Panc1 (cell line): ENCODE measurements at regions not wholly inside any gene's neighbourhood (a gene's known extent, or its start where the extent isn't known, plus 50 kb on each side); places are given as distances from the start of the nearest gene placed in this dataset.

Experiments
- ATAC-seq: fragments of 200-7000 bp; cut with Tn5 transposase; 2 replicates; pipeline ENCODE4 v1.9.1; 2020; ENCODE audit warnings: mild to moderate bottlenecking, moderate library complexity
- BruUV-seq: library from RNA; stranded (reverse); fragments of 400-500 nt; replicated peaks from 2 replicates; lab custom pipeline; 2021; lab: Mats Ljungman, UMichigan
- CTCF ChIA-PET: fragments of 300-600 bp; sonication (Branson Sonifier 250); formaldehyde crosslinking; loops from one replicate; lab custom pipeline; 2022; ENCODE audit warnings: antibody characterized with exemption; lab: Charles Lee
- POLR2A ChIA-PET: fragments of 300-600 bp; sonication (Branson Sonifier 250); formaldehyde crosslinking; loops from one replicate; lab custom pipeline; 2022; ENCODE audit warnings: antibody characterized with exemption; lab: Charles Lee
- DNase-seq: peaks from one replicate; pipeline ENCODE4 v3.0.0-alpha.2; 2010; ENCODE audit warnings: low read depth, low spot score
- H3K27ac ChIP-seq: 2 replicates; pipeline ENCODE4 v1.5.1; 2011; ENCODE audit warnings: mild to moderate bottlenecking, low read length, inconsistent platforms
- H3K27me3 ChIP-seq: fragments of 200-500 bp; sonication (Bioruptor generic); 2 replicates; pipeline ENCODE4 v1.6.0; 2014; ENCODE audit warnings: low read length, inconsistent platforms; ENCODE audit not compliant: control insufficient read depth, insufficient read depth
- H3K36me3 ChIP-seq: fragments of 200-500 bp; sonication (Bioruptor generic); 2 replicates; pipeline ENCODE4 v1.5.1; 2014; ENCODE audit warnings: inconsistent platforms, mild to moderate bottlenecking, low read length, moderate library complexity; ENCODE audit not compliant: control insufficient read depth, insufficient read depth
- H3K4me1 ChIP-seq: 2 replicates; pipeline ENCODE4 v1.5.1; 2011; ENCODE audit warnings: inconsistent platforms, mild to moderate bottlenecking, low read length, moderate library complexity; ENCODE audit not compliant: control insufficient read depth, insufficient read depth
- H3K4me3 ChIP-seq, 2 experiments: 2 replicates each; pipeline ENCODE4 v1.5.1; 2011 to 2012; ENCODE audit warnings: low read depth in 2 of 2, low read length in 2 of 2, mild to moderate bottlenecking in 2 of 2, inconsistent platforms in 1 of 2, moderate library complexity in 1 of 2
- H3K9me3 ChIP-seq: fragments of 200-500 bp; sonication (Bioruptor generic); 2 replicates; pipeline ENCODE4 v1.5.1; 2014; ENCODE audit warnings: low read depth, mild to moderate bottlenecking, inconsistent platforms, low read length, moderate library complexity; ENCODE audit not compliant: control insufficient read depth, insufficient read depth
- CTCF ChIP-seq: fragments of 450-650 bp; IDR thresholded peaks from 2 replicates; pipeline ENCODE4 v1.5.1; 2017; ENCODE audit warnings: mild to moderate bottlenecking
- POLR2AphosphoS5 ChIP-seq: IDR thresholded peaks from 2 replicates; pipeline ENCODE4 v1.6.1; 2012; ENCODE audit warnings: mild to moderate bottlenecking, low read depth, low read length, moderate library complexity
- SIN3A ChIP-seq: IDR thresholded peaks from 2 replicates; pipeline ENCODE4 v1.6.1; 2012; ENCODE audit warnings: low read depth, mild to moderate bottlenecking, low read length, moderate library complexity, borderline replicate concordance; ENCODE audit not compliant: insufficient read depth
- TCF7L2 ChIP-seq: IDR thresholded peaks from 2 replicates; pipeline ENCODE4 v1.6.1; 2011; ENCODE audit warnings: mild to moderate bottlenecking, low read depth, low read length, inconsistent platforms
- in situ Hi-C: cut with HindIII; loops from 2 replicates; pipeline ENCODE4 v1.10.0; 2016; ENCODE audit warnings: low sequenced_read_pairs, low pct_unique_long_range_greater_than_20kb
- intact Hi-C: fragments of 100-400 bp; cut with micrococcal nuclease; formaldehyde crosslinking; loops from one replicate; pipeline ENCODE4 v1.10.0; 2022; ENCODE audit not compliant: unreplicated experiment
- TF ChIP-seq, protein P1 (sequence below), 2 experiments: IDR thresholded peaks; 2 replicates each; pipeline ENCODE4 v1.6.1; 2011 to 2012; ENCODE audit warnings: low read depth in 2 of 2, control low read depth in 1 of 2, low read length in 1 of 2, mild to moderate bottlenecking in 1 of 2, moderate library complexity in 1 of 2; ENCODE audit not compliant: insufficient read depth in 1 of 2

DNA sequence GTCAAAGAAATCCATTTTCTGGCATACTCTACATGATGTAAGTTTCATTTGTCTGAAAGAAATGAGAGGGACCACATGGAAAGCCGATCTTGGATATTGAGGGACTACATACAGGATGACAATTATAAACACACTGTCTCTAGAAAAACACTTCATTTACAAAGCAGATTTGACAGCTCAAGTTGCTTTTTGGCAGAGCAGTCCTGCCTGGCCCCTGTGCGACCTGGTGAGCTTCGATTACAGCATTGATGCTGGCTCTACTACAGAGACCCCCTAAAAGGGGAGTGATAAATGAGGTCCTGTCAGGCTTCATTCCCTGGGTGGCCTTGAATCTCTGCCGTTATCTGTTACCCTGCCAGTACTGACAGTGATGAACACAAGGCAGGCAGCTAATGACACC is 215.2 kb upstream of the NOCT start:
- Histone ChIP-seq H3K27ac (no peak overlapping the region), H3K9me3 (no peaks in the 10 kb centered on the region), H3K27me3 (peaks cover 10% of the 10 kb centered on the region), H3K4me3 (no peak overlapping the region), H3K36me3 (no peaks in the 10 kb centered on the region), H3K4me1 (no peaks in the 10 kb centered on the region)
- no TSS peak for BruUV-seq
- intact Hi-C loops: no loop called here
- in situ Hi-C loops: no loop called here
- DNase-seq: no peak
- ChIA-PET POLR2A (no interaction called here), CTCF (no interaction called here)
- ATAC-seq: no peak
- TF ChIP-seq TCF7L2: no peak
- no peak for TF ChIP-seq POLR2AphosphoS5
- TF ChIP-seq CTCF: no peak
- TF ChIP-seq, protein P1, sequence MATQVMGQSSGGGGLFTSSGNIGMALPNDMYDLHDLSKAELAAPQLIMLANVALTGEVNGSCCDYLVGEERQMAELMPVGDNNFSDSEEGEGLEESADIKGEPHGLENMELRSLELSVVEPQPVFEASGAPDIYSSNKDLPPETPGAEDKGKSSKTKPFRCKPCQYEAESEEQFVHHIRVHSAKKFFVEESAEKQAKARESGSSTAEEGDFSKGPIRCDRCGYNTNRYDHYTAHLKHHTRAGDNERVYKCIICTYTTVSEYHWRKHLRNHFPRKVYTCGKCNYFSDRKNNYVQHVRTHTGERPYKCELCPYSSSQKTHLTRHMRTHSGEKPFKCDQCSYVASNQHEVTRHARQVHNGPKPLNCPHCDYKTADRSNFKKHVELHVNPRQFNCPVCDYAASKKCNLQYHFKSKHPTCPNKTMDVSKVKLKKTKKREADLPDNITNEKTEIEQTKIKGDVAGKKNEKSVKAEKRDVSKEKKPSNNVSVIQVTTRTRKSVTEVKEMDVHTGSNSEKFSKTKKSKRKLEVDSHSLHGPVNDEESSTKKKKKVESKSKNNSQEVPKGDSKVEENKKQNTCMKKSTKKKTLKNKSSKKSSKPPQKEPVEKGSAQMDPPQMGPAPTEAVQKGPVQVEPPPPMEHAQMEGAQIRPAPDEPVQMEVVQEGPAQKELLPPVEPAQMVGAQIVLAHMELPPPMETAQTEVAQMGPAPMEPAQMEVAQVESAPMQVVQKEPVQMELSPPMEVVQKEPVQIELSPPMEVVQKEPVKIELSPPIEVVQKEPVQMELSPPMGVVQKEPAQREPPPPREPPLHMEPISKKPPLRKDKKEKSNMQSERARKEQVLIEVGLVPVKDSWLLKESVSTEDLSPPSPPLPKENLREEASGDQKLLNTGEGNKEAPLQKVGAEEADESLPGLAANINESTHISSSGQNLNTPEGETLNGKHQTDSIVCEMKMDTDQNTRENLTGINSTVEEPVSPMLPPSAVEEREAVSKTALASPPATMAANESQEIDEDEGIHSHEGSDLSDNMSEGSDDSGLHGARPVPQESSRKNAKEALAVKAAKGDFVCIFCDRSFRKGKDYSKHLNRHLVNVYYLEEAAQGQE (IDR thresholded peaks at IDR 0.05; ENCODE audit: insufficient read depth in 1 of 2, low read depth in 2 of 2, low read length in 1 of 2): no peak
- TF ChIP-seq SIN3A: no peak

DNA sequence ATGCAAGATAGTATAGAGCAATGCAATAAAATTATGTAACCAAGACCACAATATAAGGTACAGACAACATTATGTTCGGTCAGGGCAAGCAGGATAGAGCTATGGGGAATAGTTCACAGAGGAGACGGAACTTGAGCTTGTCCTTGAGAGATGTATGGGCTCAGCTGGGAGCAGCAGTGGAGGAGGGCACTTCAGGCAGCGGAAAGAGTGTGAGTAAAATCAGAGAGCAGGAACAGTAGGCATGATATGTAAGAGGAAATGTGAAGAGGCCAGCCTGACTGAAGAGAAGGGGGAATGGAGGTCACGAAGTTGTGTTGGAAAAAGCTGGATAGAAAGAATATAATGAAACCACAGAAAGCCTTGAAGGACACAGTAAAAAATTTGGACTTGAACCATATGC is 217.2 kb upstream of the NOCT start:
- Histone ChIP-seq H3K4me1 (no peaks in the 10 kb centered on the region), H3K4me3 (no peak overlapping the region), H3K36me3 (no peaks in the 10 kb centered on the region), H3K9me3 (no peaks in the 10 kb centered on the region), H3K27me3 (peaks cover 4% of the 10 kb centered on the region), H3K27ac (no peak overlapping the region)
- BruUV-seq: no TSS peak
- ATAC-seq (no peak), DNase-seq (no peak)
- POLR2A ChIA-PET: no interaction called here
- intact Hi-C loops: no loop called here
- in situ Hi-C loops: no loop called here
- no peak for TF ChIP-seq POLR2AphosphoS5
- TF ChIP-seq, protein P1 (IDR thresholded peaks at IDR 0.05; ENCODE audit: insufficient read depth in 1 of 2, low read depth in 2 of 2, low read length in 1 of 2): no peak
- TF ChIP-seq SIN3A: no peak
- TF ChIP-seq TCF7L2: no peak
- TF ChIP-seq CTCF: no peak
- CTCF ChIA-PET: no interaction called here
